ENCODE measurements at regions not wholly inside any gene's neighbourhood (a gene's known extent, or its start where the extent isn't known, plus 50 kb on each side); places are given as distances from the start of the nearest gene placed in this dataset.

DNA sequence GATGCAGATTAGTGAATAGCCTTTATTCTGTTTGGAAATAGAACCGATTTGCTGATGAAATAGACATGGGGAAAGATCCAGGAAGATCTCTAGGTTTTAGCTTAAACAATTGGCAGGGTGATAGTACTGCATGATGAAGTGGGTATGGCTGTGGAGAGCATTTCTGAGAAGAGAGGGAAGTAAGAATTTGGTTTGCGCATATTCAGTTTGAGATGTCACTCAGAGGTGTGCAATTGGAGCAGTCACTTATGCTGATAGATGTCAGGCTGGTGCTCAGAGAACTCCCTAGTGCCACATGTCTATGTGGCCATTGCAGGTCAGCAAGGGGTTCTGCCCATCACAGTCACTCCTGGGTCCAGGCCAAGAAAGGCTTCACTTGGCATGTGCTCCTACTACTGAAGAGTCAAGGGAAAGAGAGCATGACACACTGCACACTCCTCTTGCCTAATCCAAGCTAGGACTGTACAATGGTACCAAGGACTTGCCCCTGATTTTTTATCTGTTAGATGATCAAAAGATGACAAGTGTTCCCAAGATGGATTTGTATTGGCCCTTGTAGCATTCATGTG, 57.2 kb upstream of the ST8SIA2 start:
- no peak for TF ChIP-seq CTCF (IDR thresholded peaks at IDR 0.05; ENCODE audit: low read length)
- TF ChIP-seq EZH2 (optimal IDR thresholded peaks at IDR 0.05; ENCODE audit: low read depth, low read length) = no peak

Measured in MM.1S (cell line).